Uterus (tissue), 3 donors: ENCODE measurements at regions not wholly inside any gene's neighbourhood (a gene's known extent, or its start where the extent isn't known, plus 50 kb on each side); places are given as distances from the start of the nearest gene placed in this dataset.

Source experiments
- DNase-seq, 2 donors: peaks; one replicate each; pipeline ENCODE4 v3.0.0-alpha.2; 2019 to 2020
- H3K27ac ChIP-seq, 2 donors: fragments of 200-600 bp; sonication (generic); 1 replicate in 1 of 2; 2 replicates in 1 of 2; pipeline ENCODE4 v1.5.1; 2016 to 2018
- H3K27me3 ChIP-seq, 2 donors: fragments of 200-600 bp; sonication (generic); one replicate each; pipeline ENCODE4 v1.5.1; 2018 to 2019; ENCODE audit warnings: control low read depth in 1 of 2
- H3K36me3 ChIP-seq, 2 donors: fragments of 200-600 bp; sonication (generic); one replicate each; pipeline ENCODE4 v1.5.1; 2019; ENCODE audit warnings: control low read depth in 1 of 2
- H3K4me1 ChIP-seq, 2 donors: fragments of 200-600 bp; sonication (generic); one replicate each; pipeline ENCODE4 v1.5.1; 2018 to 2019; ENCODE audit warnings: control low read depth in 1 of 2
- H3K4me3 ChIP-seq, 2 donors: fragments of 200-600 bp; sonication (generic); 1 replicate in 1 of 2; 2 replicates in 1 of 2; pipeline ENCODE4 v1.5.1; 2018 to 2019; ENCODE audit warnings: mild to moderate bottlenecking in 1 of 2
- H3K9me3 ChIP-seq, 2 donors: fragments of 200-600 bp; sonication (generic); one replicate each; pipeline ENCODE4 v1.5.1; 2019; ENCODE audit warnings: control low read depth in 1 of 2
- CTCF ChIP-seq, 4 experiments: fragments of 200-600 bp in 2 of 4; fragments of 450-650 bp in 2 of 4; sonication (generic) in 2 of 4; IDR thresholded peaks; one replicate each; pipeline ENCODE4 v1.5.1; 2016 to 2019; ENCODE audit warnings: antibody characterized with exemption in 4 of 4, mild to moderate bottlenecking in 2 of 4, moderate library complexity in 1 of 4
- POLR2A ChIP-seq, 2 donors: fragments of 450-650 bp; IDR thresholded peaks; one replicate each; pipeline ENCODE4 v1.6.1; 2016; ENCODE audit warnings: antibody characterized with exemption in 2 of 2, mild to moderate bottlenecking in 1 of 2, moderate library complexity in 1 of 2
- intact Hi-C: fragments of 100-400 bp; cut with DNase I; formaldehyde crosslinking; loops from one replicate; pipeline ENCODE4 v1.15.1; 2023; ENCODE audit warnings: low total_unique reads
- donor health status: DM: yes; HTN: yes; CAD: no.

GRCh38 chr14:38522724-38523123 lies 266.8 kb upstream of the CLEC14A start:
- Histone ChIP-seq H3K9me3 (no peaks in the 10 kb centered on the region), H3K27me3 (no peaks in the 10 kb centered on the region), H3K4me1 (no peaks in the 10 kb centered on the region), H3K36me3 (no peaks in the 10 kb centered on the region), H3K4me3 (no peak overlapping the region), H3K27ac (no peak overlapping the region)
- no peak for DNase-seq
- no peak for TF ChIP-seq POLR2A (IDR thresholded peaks at IDR 0.05)
- TF ChIP-seq CTCF (IDR thresholded peaks at IDR 0.05) = no peak
- intact Hi-C loops = no loop called here

- no peak for DNase-seq
- H3K27ac ChIP-seq = no peak overlapping the region
- H3K4me1 ChIP-seq = no peaks in the 10 kb centered on the region
- H3K36me3 ChIP-seq = no peaks in the 10 kb centered on the region
- no peaks in the 10 kb centered on the region for H3K9me3 ChIP-seq
- TF ChIP-seq POLR2A (IDR thresholded peaks at IDR 0.05) (no peak), CTCF (IDR thresholded peaks at IDR 0.05) (no peak)
- H3K4me3 ChIP-seq = no peak overlapping the region
- no peaks in the 10 kb centered on the region for H3K27me3 ChIP-seq
- intact Hi-C loops = no loop called here
Observed at GRCh38 chr14:38521591-38521990, 265.7 kb upstream of the CLEC14A start.

GRCh38 chr14:38517426-38517825 lies 261.5 kb upstream of the CLEC14A start:
- TF ChIP-seq CTCF (IDR thresholded peaks at IDR 0.05) (no peak), POLR2A (IDR thresholded peaks at IDR 0.05) (no peak)
- no peak for DNase-seq
- intact Hi-C loops = no loop called here
- Histone ChIP-seq H3K36me3 (no peaks in the 10 kb centered on the region), H3K27me3 (no peaks in the 10 kb centered on the region), H3K9me3 (no peaks in the 10 kb centered on the region), H3K27ac (no peak overlapping the region), H3K4me3 (no peak overlapping the region), H3K4me1 (no peaks in the 10 kb centered on the region)

GRCh38 chr14:38512236-38512635 lies 256.3 kb upstream of the CLEC14A start:
- DNase-seq = no peak
- Histone ChIP-seq H3K4me3 (no peak overlapping the region), H3K27me3 (no peaks in the 10 kb centered on the region), H3K4me1 (no peaks in the 10 kb centered on the region), H3K36me3 (no peaks in the 10 kb centered on the region), H3K27ac (no peak overlapping the region), H3K9me3 (no peaks in the 10 kb centered on the region)
- intact Hi-C loops = no loop called here
- TF ChIP-seq CTCF (IDR thresholded peaks at IDR 0.05) (no peak), POLR2A (IDR thresholded peaks at IDR 0.05) (no peak)

- no peak overlapping the region for H3K27ac ChIP-seq
- H3K4me1 ChIP-seq = no peaks in the 10 kb centered on the region
- intact Hi-C loops = no loop called here
- H3K27me3 ChIP-seq = no peaks in the 10 kb centered on the region
- no peaks in the 10 kb centered on the region for H3K9me3 ChIP-seq
- TF ChIP-seq POLR2A (IDR thresholded peaks at IDR 0.05) (no peak), CTCF (IDR thresholded peaks at IDR 0.05) (no peak)
- H3K4me3 ChIP-seq = no peak overlapping the region
- no peaks in the 10 kb centered on the region for H3K36me3 ChIP-seq
- DNase-seq = no peak
Observed at GRCh38 chr14:38507299-38507698, 251.4 kb upstream of the CLEC14A start.
